Muscle layer of duodenum (tissue), 2 donors: ENCODE measurements at regions not wholly inside any gene's neighbourhood (a gene's known extent, or its start where the extent isn't known, plus 50 kb on each side); places are given as distances from the start of the nearest gene placed in this dataset.

Experiments used
- H3K27ac ChIP-seq: one replicate; pipeline ENCODE4 v1.7.0; 2013; ENCODE audit warnings: mild to moderate bottlenecking, low read length
- H3K27me3 ChIP-seq: one replicate; pipeline ENCODE4 v1.7.0; 2013; ENCODE audit warnings: low read depth, mild to moderate bottlenecking, control low read depth, low read length
- H3K36me3 ChIP-seq, 2 donors: one replicate each; pipeline ENCODE4 v1.7.0; 2013; ENCODE audit warnings: low read length in 2 of 2, control low read depth in 1 of 2, mild to moderate bottlenecking in 1 of 2; ENCODE audit not compliant: insufficient read depth in 2 of 2, control insufficient read depth in 1 of 2
- H3K4me1 ChIP-seq, 2 donors: one replicate each; pipeline ENCODE4 v1.7.0; 2013; ENCODE audit warnings: low read length in 2 of 2, mild to moderate bottlenecking in 2 of 2, control low read depth in 1 of 2, moderate library complexity in 1 of 2; ENCODE audit not compliant: insufficient read depth in 2 of 2, control insufficient read depth in 1 of 2
- H3K4me3 ChIP-seq, 2 donors: one replicate each; pipeline ENCODE4 v1.7.0; 2013; ENCODE audit warnings: low read length in 2 of 2, low read depth in 1 of 2, mild to moderate bottlenecking in 1 of 2
- H3K9me3 ChIP-seq, 2 donors: one replicate each; pipeline ENCODE4 v1.7.0; 2013; ENCODE audit warnings: low read length in 2 of 2, control low read depth in 1 of 2, mild to moderate bottlenecking in 1 of 2; ENCODE audit not compliant: control insufficient read depth in 1 of 2
- donor health status: healthy.

DNA sequence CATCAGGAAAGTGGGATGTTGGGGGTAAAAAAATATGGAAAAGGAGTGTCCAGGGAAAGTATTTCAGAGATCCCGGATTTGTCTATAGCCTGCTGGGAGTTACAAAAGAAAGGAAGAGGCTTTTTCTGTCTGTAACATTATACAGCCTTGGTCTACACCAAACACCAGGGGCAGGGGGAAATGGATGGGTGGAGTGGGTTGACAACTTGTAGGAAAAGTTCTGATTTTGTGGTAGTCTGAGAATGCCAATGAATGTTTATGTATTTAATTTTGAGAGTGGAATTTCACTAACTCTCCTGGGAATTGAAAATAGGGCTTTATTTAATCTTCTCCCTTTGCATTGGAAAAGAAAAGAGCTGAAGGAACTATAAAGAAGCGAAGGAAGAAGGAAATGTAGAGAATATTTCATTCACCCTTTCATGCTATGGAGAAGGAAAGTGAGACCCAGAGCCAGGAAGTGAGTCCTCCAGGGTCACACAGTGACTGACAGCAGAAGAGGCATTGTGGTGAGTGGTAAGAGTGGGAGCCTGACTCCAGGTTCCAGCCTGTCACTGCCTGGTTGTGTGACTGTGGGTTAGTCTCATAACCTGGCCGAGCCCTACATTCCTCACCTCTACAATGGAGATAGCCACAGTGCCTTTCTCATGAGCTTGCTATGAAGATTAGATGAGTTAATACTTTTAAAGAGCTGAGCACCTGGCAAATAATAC is 346.3 kb upstream of the TNP1 start:
- Histone ChIP-seq H3K27me3 (no peaks in the 10 kb centered on the region), H3K9me3 (no peaks in the 10 kb centered on the region), H3K27ac (no peak overlapping the region), H3K4me3 (no peak overlapping the region), H3K4me1 (no peaks in the 10 kb centered on the region), H3K36me3 (no peaks in the 10 kb centered on the region)

DNA sequence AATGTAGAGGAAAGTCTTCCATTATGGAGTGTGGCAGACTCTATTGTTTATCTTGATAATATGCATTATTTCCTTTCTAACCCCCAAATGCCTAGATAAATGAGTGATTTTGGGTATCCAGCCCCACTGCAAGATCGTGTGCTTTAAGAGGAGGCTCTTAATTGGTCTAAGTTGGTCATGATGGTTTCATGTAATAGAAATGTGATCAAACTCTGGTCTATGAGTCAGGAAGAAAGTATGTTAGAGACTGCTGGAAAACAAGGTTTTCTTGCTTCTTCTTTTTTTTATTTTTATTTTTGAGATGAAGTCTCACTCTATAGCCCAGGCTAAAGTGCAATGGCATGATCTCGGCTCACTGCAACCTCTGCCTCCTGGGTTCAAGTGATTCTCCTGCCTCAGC is 344.5 kb upstream of the TNP1 start:
- Histone ChIP-seq H3K27ac (no peak overlapping the region), H3K4me1 (no peaks in the 10 kb centered on the region), H3K27me3 (no peaks in the 10 kb centered on the region), H3K36me3 (no peaks in the 10 kb centered on the region), H3K4me3 (no peak overlapping the region), H3K9me3 (peaks cover 0 to 2% of the 10 kb centered on the region in 2 donors)

DNA sequence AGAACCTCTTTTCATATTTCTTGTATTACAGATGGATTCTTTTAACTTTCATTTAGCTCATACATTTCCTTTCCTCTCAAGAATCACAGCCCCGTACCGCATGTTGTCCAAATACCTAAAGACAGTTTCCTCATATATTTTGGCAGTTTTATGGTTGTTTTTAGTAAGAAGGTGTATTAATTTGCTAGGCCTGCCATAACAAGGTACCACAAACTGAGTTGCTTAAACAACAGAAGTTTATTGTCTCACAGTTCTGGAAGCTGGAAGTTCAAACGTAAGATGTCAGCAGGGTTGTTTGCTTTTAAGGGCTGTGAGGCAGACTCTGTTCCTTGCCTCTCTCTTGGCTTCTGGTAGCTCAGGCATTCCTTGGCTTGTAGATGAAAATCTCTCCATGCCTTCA is 343.2 kb upstream of the TNP1 start:
- H3K4me3 ChIP-seq, result no peak overlapping the region
- no peaks in the 10 kb centered on the region for H3K4me1 ChIP-seq
- H3K9me3 ChIP-seq, result peaks cover 0 to 2% of the 10 kb centered on the region in 2 donors
- H3K36me3 ChIP-seq, result no peaks in the 10 kb centered on the region
- no peaks in the 10 kb centered on the region for H3K27me3 ChIP-seq
- no peak overlapping the region for H3K27ac ChIP-seq

DNA sequence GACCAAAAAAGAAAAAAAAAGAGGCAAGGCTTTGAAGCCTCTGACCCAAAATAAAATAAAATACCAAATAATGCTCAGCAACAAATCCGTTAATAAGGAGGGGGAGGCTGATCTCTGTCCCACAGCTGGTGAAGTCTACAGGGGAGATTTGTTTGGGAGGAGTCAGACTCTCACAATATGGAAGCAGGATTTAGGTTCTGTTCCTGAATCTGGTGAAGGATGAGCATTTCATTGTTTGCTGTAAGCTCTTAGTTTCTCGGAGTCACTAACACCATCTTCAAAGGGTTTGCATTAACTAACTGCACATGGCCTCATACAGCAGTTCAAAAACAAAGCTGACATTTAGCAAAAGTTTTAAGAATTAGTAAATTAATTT is 339.4 kb upstream of the TNP1 start:
- no peak overlapping the region for H3K27ac ChIP-seq
- peaks cover 4% of the 10 kb centered on the region for H3K27me3 ChIP-seq
- H3K4me1 ChIP-seq, result no peaks in the 10 kb centered on the region

GRCh38 chr2:217195658-217196446 is 336.0 kb upstream of the TNP1 start:
- Histone ChIP-seq H3K27me3 (peaks cover 4% of the 10 kb centered on the region), H3K27ac (no peak overlapping the region), H3K4me1 (no peaks in the 10 kb centered on the region), H3K36me3 (no peaks in the 10 kb centered on the region), H3K9me3 (peaks cover 0 to 8% of the 10 kb centered on the region in 2 donors), H3K4me3 (no peak overlapping the region)

More for the DNA sequence above, 339.4 kb upstream of the TNP1 start:
- Histone ChIP-seq H3K9me3 (peaks cover 0 to 9% of the 10 kb centered on the region in 2 donors), H3K4me3 (no peak overlapping the region), H3K36me3 (no peaks in the 10 kb centered on the region)

DNA sequence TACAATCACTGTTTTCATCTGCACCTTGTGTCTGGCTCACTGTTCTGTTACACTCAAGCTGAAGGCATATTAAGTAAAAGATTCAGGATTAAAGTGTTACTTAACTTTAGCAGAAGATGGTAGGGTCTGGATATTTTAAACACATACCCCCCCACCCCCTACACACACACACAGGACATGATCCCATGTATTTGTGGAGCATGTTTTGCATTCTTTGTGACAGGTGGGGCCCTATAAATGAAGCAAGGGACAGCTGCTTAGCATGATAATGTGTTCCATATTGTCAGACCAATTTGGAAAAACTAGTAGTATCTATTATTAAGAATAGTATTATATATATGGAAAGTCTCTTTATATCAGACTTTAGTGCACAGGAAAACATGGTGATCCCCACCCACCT is 335.2 kb upstream of the TNP1 start:
- no peaks in the 10 kb centered on the region for H3K4me1 ChIP-seq
- H3K36me3 ChIP-seq, result no peaks in the 10 kb centered on the region
- H3K27ac ChIP-seq, result no peak overlapping the region
- peaks cover 0 to 6% of the 10 kb centered on the region in 2 donors for H3K9me3 ChIP-seq
- H3K4me3 ChIP-seq, result no peak overlapping the region
- peaks cover 4% of the 10 kb centered on the region for H3K27me3 ChIP-seq

DNA sequence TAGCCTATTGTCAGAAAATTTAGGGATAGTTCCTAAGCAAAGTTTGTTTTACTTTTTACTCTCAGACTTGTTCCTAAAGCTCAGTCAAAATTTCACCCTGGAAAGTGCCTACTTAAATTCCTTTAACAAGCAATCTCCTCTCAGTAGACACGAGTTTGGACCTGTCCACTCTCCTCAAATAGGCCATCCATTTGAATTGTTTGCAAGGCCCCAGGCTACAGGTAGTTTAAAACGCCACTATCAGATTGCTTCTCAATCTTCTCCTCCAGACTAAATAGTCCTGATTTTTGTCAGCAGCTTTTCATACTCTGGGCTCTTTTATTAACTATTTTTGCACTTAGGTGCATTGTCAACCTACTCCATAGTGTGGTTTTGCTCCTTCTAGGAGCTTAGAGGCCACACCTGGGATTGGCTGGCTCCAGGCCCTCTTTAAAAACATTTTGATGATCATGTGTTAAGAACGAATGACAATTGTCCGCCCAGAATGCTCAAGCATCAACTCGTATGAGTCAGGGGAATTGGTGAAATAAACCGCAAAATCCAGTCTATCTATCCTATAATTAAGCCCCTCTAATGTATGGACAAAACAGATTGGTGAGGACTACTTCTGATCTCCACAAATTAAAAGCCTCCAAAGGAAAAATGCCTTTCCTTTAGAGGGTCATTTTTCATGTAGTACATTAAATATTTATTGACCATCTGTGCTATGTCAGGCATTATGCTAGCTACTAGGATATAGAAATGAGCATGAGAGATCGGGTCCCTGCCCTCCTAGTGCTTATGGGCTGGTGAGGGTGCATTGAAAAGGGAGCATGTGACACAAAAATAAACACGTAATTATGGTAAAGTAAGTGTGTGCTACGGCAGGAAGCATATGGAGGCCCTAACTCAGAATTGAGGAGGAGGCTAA is 333.8 kb upstream of the TNP1 start:
- Histone ChIP-seq H3K9me3 (peaks cover 0 to 6% of the 10 kb centered on the region in 2 donors), H3K27ac (no peak overlapping the region), H3K36me3 (no peaks in the 10 kb centered on the region), H3K4me1 (no peaks in the 10 kb centered on the region), H3K4me3 (no peak overlapping the region), H3K27me3 (peaks cover 4% of the 10 kb centered on the region)

DNA sequence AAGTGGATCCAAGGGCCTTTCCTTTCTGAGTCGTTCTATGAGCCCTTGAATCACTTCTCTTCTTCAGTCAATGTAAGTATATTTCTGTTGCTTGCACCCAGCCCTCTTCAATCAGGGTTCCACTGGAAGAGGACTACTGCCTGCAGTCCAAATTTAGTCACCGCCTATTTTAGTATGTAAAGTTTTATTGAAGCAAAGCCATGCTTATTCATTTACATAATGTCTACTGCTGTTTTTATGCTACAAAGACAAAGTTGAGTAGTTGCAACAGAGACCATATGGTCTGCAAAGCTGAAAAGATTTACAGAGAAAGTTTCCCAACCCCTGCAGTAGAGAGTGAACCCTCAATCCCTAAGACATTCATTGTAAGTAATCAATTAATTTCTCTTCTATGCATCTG is 332.5 kb upstream of the TNP1 start:
- Histone ChIP-seq H3K4me3 (no peak overlapping the region), H3K36me3 (no peaks in the 10 kb centered on the region), H3K9me3 (peaks cover 0 to 6% of the 10 kb centered on the region in 2 donors), H3K4me1 (no peaks in the 10 kb centered on the region), H3K27ac (no peak overlapping the region), H3K27me3 (peaks cover 4% of the 10 kb centered on the region)

DNA sequence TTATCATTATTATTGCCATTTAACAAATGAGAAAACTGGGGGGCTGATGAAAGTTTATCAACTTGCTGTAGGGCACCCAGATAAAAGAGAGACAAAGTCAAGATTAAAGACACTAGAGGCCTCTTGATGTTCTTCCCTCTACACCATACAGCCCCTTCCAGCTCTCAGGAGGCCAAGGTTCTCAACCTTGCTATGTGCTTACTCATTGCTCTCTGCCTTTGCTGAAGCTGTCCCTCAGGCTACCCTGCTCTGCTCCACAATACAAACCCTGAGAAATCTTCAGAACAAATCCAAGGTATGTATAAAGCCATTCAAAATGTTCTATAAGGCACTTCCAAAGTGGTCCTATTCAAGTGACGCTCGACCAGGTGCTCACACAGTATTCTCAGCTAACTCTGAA is 329.9 kb upstream of the TNP1 start:
- no peak overlapping the region for H3K27ac ChIP-seq
- no peaks in the 10 kb centered on the region for H3K9me3 ChIP-seq
- no peaks in the 10 kb centered on the region for H3K36me3 ChIP-seq
- no peaks in the 10 kb centered on the region for H3K27me3 ChIP-seq
- H3K4me3 ChIP-seq, result no peak overlapping the region
- H3K4me1 ChIP-seq, result no peaks in the 10 kb centered on the region

- Histone ChIP-seq H3K9me3 (no peaks in the 10 kb centered on the region), H3K27me3 (no peaks in the 10 kb centered on the region), H3K36me3 (no peaks in the 10 kb centered on the region), H3K27ac (no peak overlapping the region), H3K4me3 (no peak overlapping the region), H3K4me1 (no peaks in the 10 kb centered on the region)
Observed at GRCh38 chr2:217189131-217189530, 329.3 kb upstream of the TNP1 start.

- Histone ChIP-seq H3K27ac (no peak overlapping the region), H3K4me1 (no peaks in the 10 kb centered on the region), H3K4me3 (no peak overlapping the region), H3K36me3 (no peaks in the 10 kb centered on the region), H3K27me3 (no peaks in the 10 kb centered on the region), H3K9me3 (no peaks in the 10 kb centered on the region)
Observed at GRCh38 chr2:217186668-217187159, 326.9 kb upstream of the TNP1 start.
